Transverse colon (tissue), 3 donors: ENCODE measurements at regions not wholly inside any gene's neighbourhood (a gene's known extent, or its start where the extent isn't known, plus 50 kb on each side); places are given as distances from the start of the nearest gene placed in this dataset.

ENCODE experiments used
- CTCF ChIP-seq, 5 experiments: fragments of 200-600 bp in 3 of 5; fragments of 450-650 bp in 2 of 5; sonication (generic) in 3 of 5; IDR thresholded peaks; 1 replicate in 2 of 5; 2 replicates in 3 of 5; pipeline ENCODE4 v1.5.1; 2016 to 2017; ENCODE audit warnings: antibody characterized with exemption in 5 of 5, inconsistent platforms in 3 of 5, mild to moderate bottlenecking in 2 of 5, moderate library complexity in 1 of 5
- EP300 ChIP-seq: sonication (generic); formaldehyde crosslinking; IDR thresholded peaks from one replicate; pipeline ENCODE4 v1.6.1; 2017; ENCODE audit warnings: antibody characterized with exemption, low read depth

GRCh38 chr21:29396951-29397455 is 98.3 kb downstream of the BACH1 start:
- TF ChIP-seq CTCF (IDR thresholded peaks at IDR 0.05) (no peak), EP300 (no peak)
